GM18508 (cell line): ENCODE measurements at regions not wholly inside any gene's neighbourhood (a gene's known extent, or its start where the extent isn't known, plus 50 kb on each side); places are given as distances from the start of the nearest gene placed in this dataset.
"Not testable (repeated sequence)": the region's sequence is repeated elsewhere in the genome, so short reads cannot be mapped to it uniquely, and the experiment has no call there.

Source experiments
- ATAC-seq: cut with Tn5 transposase; IDR thresholded peaks from one replicate; pipeline ENCODE4 v1.9.1; 2021; ENCODE audit warnings: moderate number of reproducible peaks; ENCODE audit not compliant: insufficient read depth, unreplicated experiment

GRCh38 chr5:173667702-173668101, 51.3 kb upstream of the BOD1 start:
- no peak for ATAC-seq

GRCh38 chr5:173668245-173668800, 51.9 kb upstream of the BOD1 start:
- no peak for ATAC-seq

- ATAC-seq = no peak
Measured at GRCh38 chr5:173668910-173669309, 52.5 kb upstream of the BOD1 start.

- no peak for ATAC-seq
Measured at GRCh38 chr5:173669483-173669882, 53.0 kb upstream of the BOD1 start.

GRCh38 chr5:173670130-173670651, 53.7 kb upstream of the BOD1 start:
- ATAC-seq = no peak

GRCh38 chr5:173670791-173671120, 54.3 kb upstream of the BOD1 start:
- ATAC-seq = no peak

GRCh38 chr5:173671121-173671949, 54.9 kb upstream of the BOD1 start:
- no peak for ATAC-seq

- no peak for ATAC-seq
Measured at GRCh38 chr5:173672166-173672565, 55.7 kb upstream of the BOD1 start.

GRCh38 chr5:173672891-173673290, 56.4 kb upstream of the BOD1 start:
- ATAC-seq = no peak

- no peak for ATAC-seq
Measured at GRCh38 chr5:173673295-173674101, 57.0 kb upstream of the BOD1 start.

GRCh38 chr5:173675287-173675996, 59.0 kb upstream of the BOD1 start:
- no peak for ATAC-seq

GRCh38 chr5:173676375-173676774, 59.9 kb upstream of the BOD1 start:
- ATAC-seq = no peak

GRCh38 chr5:173677125-173677672, 60.7 kb upstream of the BOD1 start:
- no peak for ATAC-seq

GRCh38 chr5:173679909-173680630, 63.6 kb upstream of the BOD1 start:
- peak; percentile 61 for ATAC-seq

- peak; percentile 45 for ATAC-seq
Measured at GRCh38 chr5:173680660-173681242, 64.3 kb upstream of the BOD1 start.

- no peak for ATAC-seq
Measured at GRCh38 chr5:173682313-173682712, 65.9 kb upstream of the BOD1 start.

- ATAC-seq = not testable (repeated sequence)
Measured at GRCh38 chr5:173684535-173684934, 68.1 kb upstream of the BOD1 start.

GRCh38 chr5:173686950-173687349, 70.5 kb upstream of the BOD1 start:
- ATAC-seq = no peak

- ATAC-seq = no peak
Measured at GRCh38 chr5:173688703-173689102, 72.3 kb upstream of the BOD1 start.
